ENCODE measurements at regions not wholly inside any gene's neighbourhood (a gene's known extent, or its start where the extent isn't known, plus 50 kb on each side); places are given as distances from the start of the nearest gene placed in this dataset.
"Not testable (repeated sequence)": the region's sequence is repeated elsewhere in the genome, so short reads cannot be mapped to it uniquely, and the experiment has no call there.

GRCh38 chr17:26936645-26937044, 357.3 kb upstream of the WSB1 start:
- not testable (repeated sequence) for DNase-seq

DNA sequence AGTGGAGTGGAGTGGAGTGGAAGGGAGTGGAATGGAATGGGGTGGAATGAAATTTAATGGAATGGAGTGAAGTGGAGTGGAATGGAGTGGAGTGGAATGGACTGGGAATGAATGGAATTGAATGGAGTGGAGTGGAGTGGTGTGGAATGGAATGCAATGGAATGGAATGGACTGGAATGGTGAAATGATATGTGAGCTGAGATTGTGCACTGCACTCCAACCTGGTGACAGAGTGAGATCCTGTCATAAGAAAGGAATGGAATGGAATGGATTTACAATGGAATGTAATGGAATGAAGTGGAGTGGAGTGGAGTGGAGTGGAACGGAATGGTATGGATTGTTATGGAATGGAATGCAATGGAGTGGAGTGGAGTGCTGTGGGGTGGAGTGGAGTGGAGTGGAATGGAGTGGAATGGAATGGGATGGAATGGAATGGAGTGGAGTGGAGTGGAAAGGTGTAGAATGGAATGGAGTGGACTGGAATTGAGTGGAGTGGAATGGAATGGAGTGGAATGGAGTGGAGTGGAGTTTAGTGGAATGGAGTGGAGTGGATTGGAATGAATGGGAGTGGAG, 356.1 kb upstream of the WSB1 start:
- not testable (repeated sequence) for DNase-seq

DNA sequence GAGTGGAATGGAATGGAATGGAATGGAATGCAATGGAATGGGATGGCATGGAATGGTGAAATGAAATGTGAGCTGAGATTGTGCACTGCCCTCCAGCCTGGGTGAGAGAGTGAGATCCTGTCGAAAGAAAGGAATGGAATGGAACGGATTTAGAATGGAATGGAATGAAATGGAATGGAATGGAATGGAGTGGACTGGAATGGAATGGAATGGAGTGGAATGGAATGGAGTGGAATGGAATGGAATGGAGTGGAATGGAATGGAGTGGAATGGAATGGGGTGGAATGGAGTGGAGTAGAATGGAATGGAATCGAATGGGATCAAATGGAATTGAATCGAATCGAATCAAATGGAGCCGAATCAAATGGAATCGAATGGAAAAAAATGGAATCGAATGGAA, 354.2 kb upstream of the WSB1 start:
- DNase-seq = not testable (repeated sequence)

DNA sequence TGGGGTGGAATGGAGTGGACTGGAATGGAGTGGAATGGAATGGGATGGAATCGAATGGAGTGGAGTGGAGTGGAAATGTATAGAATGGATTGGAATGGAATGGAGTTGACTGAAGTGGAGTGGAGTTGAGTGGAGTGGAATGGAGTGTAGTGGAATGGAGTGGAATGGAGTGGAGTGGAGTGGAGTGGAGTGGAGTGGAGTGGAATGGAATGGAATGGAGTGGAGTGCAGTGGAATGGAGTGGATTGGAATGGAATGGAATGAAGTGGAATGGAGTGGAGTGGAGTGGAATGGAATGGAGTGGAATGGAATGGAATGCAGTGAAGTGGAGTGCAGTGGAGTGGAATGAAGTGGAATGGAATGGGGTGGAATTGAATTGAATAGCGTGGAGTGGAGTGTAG, 353.3 kb upstream of the WSB1 start:
- not testable (repeated sequence) for DNase-seq

GRCh38 chr17:26962255-26963162, 331.4 kb upstream of the WSB1 start:
- DNase-seq = no peak

- DNase-seq = no peak
These were observed 330.8 kb upstream of the WSB1 start for GRCh38 chr17:26963163-26963503.

DNA sequence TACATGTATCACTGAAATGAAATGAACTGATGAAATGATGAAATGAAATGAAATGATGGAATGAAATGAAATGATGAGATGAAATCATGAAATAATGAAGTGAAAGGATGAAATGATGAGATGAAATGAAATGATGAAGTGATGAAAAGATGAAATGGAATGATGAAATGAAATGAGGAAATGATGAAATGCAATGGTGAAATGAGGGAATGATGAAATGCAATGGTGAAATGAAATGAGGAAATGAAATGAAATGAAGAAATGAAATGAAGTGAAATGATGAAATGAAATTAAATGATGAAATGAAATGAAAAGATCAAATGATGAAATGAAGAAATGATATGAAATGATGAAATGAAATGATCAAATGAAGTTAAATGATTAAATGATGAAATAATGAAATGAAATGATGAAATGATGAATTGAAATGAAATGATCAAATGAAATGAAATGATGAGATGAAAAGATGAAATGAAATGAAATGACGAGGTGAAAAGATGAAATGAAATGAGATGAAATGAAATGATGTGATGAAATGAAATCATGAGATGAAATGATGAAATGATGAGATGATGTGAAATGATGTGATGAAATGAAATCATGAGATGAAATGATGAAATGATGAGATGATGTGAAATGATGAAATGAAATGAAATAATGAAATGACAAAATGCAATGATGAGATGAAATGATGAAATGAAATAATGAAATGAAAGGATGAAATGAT, 327.9 kb upstream of the WSB1 start:
- not testable (repeated sequence) for DNase-seq

- DNase-seq = not testable (repeated sequence)
These were observed 327.2 kb upstream of the WSB1 start for GRCh38 chr17:26966625-26967179.

GRCh38 chr17:26981845-26982425, 312.0 kb upstream of the WSB1 start:
- DNase-seq = not testable (repeated sequence)

DNA sequence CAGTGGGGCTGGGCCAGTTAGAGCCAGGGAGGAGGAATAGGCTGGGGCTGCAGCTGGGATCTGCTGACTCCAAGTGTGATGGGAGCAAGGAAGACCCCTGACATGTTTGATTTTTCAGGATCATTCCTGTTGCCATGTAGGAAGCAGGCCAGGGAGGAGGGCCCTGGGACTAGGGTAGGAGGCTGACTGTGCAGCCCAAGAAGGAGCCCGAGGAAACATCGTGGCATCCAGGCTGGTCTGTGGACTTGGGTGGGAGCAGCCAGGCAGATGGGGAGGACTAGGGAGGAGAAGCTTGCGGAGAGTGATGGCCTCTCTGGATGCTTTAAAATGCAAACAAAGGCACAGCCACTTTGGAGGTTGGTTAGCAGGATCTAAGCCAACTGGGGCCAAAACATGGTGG, 311.4 kb upstream of the WSB1 start:
- DNase-seq = not testable (repeated sequence)

DNA sequence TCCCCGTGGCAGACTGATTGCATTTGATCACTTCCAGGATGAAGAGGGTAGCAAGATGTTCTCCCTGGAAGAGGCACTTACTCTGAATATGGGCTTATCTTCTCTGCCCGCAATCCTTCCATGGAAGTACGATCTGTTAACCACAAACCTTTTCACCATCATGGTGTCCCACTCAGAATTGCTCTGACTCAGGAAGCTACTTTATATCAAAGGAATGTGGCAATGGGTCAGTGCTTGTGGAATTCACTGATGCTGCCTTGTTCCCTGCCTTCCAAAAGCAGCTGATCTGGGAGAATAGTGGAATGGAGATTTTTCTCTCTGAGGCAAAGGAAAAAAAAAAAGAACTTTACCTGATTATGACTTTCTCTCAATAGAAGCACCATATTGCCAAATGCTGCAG, 306.1 kb upstream of the WSB1 start:
- not testable (repeated sequence) for DNase-seq

DNA sequence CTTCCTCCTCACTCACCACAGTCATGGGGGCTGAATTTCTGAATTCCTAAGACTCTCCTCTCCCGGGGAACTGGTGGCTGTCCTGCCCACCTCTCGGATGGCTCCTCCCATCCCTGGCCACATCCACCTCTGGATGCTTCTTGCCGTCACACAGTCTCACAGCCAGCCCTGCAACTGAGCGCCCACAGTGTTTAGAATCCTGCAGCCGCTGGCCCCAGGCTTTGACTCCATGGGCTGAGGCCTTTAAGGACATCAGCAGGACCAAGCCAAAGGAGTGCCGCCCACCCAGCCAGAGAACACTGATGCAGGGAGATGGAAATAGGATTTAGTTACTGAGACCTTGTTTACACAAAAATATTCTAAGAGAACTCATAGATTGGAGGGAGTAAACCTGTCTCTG, 299.3 kb upstream of the WSB1 start:
- not testable (repeated sequence) for DNase-seq

GRCh38 chr17:26996146-26996916, 297.6 kb upstream of the WSB1 start:
- peak in 1 of 5 experiments; percentile 23 for DNase-seq

DNA sequence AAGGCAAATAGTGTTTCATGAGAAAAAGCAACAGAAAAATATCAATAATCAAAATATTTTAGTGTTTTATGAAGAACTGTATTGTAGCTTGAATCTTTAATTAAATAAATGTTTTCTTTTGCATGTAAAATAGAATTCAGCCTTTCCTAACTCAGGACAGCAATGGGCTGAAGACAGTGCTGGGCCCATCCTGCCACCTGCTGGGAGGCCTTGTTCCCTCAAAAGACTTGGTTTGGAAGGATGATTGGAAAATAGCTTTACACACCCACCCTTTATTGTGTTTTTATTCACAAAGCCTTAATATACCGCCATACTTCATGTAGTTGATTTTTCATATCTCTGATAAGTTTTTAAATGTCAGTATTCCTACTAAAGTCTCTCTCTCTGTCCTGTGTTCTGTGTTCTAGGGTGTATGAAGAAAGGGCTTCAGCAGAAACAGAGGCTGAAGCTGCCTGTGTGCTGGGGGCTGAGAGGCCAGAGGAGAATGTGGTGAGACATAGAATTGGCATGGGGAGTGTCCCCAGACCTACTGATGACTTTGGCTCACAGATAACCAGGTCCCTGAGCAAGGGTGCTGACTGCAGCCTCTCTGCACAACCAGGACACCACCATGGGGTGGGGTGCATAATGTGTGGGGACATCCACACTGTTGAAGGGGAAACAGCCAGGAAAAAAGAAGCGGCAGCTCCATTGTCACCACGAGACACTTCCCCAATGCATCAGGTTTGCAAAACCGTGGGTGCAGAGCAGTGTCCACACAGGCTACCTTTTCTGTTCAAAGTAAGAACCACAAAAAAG, 286.0 kb upstream of the WSB1 start:
- not testable (repeated sequence) for DNase-seq

DNA sequence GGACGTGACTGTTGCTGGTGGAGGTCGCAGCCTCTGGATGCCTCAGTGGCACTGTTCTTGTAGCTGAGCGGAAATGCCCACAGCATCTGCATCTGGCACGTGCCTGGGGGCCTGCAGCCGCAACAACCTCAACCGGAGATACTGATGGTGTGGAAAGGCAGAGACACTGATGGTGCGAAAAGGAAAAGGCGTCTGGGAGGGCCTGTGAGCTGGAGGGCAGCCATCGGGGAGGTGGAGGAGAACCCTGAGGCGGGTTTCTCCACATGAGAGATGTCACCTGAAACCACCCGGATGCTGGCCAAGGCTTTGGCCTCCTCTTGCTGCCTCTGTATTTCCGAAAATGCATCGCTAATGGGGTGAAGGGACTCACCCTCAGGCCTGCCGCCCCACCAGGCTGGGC, 284.8 kb upstream of the WSB1 start:
- no peak for DNase-seq

DNA sequence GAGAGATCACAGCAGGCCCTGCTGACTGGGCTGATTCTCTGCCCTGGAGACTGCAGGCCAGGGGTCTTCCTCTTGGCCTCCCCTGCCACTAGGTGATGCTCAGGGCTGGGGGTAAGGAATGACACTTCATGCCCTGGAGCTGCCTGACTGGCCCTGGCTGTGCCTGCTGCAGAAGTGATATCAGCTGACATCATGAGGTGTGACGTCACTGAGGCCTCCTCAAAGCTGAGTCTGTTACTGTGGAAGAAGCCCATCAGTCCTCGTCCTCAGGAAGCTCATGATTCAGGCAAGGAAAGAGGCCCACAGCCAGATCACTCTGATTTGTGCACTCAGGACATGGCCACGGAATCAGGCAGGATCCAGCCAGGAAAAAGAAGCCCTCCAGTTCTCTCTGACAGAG, 283.8 kb upstream of the WSB1 start:
- not testable (repeated sequence) for DNase-seq

GRCh38 chr17:27030552-27030951, 263.4 kb upstream of the WSB1 start:
- DNase-seq = not testable (repeated sequence)

GRCh38 chr17:27038676-27039075, 255.2 kb upstream of the WSB1 start:
- DNase-seq = no peak

DNA sequence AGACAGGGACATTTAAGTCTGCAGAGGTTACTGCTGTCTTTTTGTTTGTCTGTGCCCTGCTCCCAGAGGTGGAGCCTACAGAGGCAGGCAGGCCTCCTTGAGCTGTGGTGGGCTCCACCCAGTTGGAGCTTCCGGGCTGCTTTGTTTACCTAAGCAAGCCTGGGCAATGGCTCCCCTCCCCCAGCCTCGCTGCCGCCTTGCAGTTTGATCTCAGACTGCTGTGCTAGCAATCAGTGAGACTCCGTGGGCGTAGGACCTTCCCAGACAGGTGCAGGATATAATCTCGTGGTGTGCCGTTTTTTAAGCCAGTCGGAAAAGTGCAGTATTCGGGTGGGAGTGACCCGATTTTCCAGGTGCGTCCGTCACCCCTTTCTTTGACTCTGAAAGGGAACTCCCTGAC, 248.9 kb upstream of the WSB1 start:
- not testable (repeated sequence) for DNase-seq

DNA sequence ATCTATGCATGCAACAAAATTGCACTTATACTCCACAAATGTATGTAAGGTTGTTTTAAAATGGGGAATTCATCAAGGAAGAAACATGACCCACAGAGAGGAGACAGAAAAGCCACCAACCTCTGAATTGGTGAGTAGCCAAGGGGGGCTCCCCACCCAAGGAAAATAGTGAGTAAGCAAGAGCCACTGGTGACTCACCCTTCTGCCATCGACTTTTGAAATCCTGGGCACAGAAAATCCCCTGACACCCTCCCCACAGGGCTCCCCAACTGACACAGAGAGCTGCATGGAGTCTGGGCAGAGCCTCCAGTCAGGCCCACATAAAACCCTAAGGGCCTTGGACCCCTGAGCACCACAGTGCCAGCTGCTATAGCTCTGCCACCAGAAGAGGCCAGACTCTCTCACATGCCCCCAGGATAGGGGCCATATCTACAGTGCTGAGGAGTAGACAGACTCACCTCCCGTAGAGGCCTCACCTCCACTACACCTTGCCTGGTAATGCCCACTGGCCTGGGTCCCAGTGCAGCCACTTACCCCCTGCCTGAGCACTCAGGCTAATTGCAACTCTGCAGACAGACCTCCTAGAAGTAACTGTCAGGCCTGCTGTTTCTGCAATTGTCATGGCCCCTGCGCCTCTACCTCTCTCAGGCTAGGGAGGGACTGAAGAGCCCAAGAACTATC, 244.7 kb upstream of the WSB1 start:
- no peak for DNase-seq

DNA sequence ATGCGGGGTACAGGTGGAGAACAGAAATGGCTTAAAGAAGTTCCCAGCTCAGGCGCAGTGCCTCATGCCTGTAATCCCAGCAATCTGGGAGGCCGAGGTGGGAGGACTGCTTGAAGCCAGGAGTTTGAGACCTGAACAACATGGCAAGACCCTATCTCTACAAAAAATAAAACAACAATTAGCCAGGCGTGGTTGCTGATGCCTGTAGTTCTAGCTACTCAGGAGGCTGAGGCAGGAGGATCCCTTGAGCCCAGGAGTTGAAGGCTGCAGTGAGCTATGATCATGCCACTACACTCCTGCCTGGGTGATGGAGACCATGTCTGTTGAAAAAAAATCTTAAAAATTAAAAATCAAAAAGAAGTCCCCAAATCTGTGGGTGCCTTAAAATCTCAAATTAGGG, 228.3 kb upstream of the WSB1 start:
- no peak for DNase-seq
